ENCODE measurements at regions not wholly inside any gene's neighbourhood (a gene's known extent, or its start where the extent isn't known, plus 50 kb on each side); places are given as distances from the start of the nearest gene placed in this dataset.

GRCh38 chr21:26659182-26659581 is 86.1 kb upstream of the CYYR1 start:
- TF ChIP-seq CTCF (IDR thresholded peaks at IDR 0.05 in 8 of 11, conservative IDR thresholded peaks at IDR 0.05 in 3 of 11) (no peak), POLR2AphosphoS5 (IDR thresholded peaks at IDR 0.05) (no peak)

All from spleen (tissue), 7 donors.